HEK293 (cell line): ENCODE measurements at regions not wholly inside any gene's neighbourhood (a gene's known extent, or its start where the extent isn't known, plus 50 kb on each side); places are given as distances from the start of the nearest gene placed in this dataset.

Source experiments
- CTCF ChIA-PET: fragments of 350-600 bp; formaldehyde crosslinking; extraction: SDS; loops from one replicate; lab custom pipeline; 2021; ENCODE audit warnings: antibody characterized with exemption; lab: Yijun Ruan, JAX
- POLR2A ChIA-PET: fragments of 300-600 bp; formaldehyde crosslinking; extraction: SDS; loops from one replicate; lab custom pipeline; 2020; ENCODE audit warnings: antibody characterized with exemption, inconsistent platforms; lab: Yijun Ruan, JAX
- H3K27ac ChIP-seq: fragments of 200-500 bp; sonication (Bioruptor generic); 2 replicates; pipeline ENCODE4 v1.5.1; 2014; ENCODE audit warnings: low read depth, low read length, control low read depth, inconsistent platforms; ENCODE audit errors: extremely low read depth
- H3K36me3 ChIP-seq, 2 experiments: fragments of 200-500 bp in 1 of 2; sonication (Bioruptor generic) in 1 of 2; 1 replicate in 1 of 2; 2 replicates in 1 of 2; pipeline ENCODE4 v1.5.1; 2014 to 2017; ENCODE audit warnings: inconsistent platforms in 2 of 2, low read length in 2 of 2; ENCODE audit not compliant: control insufficient read depth in 2 of 2, insufficient read depth in 1 of 2
- H3K4me1 ChIP-seq: fragments of 200-500 bp; sonication (Bioruptor generic); 2 replicates; pipeline ENCODE4 v1.5.1; 2014; ENCODE audit warnings: mild to moderate bottlenecking, low read length, inconsistent platforms; ENCODE audit not compliant: control insufficient read depth, insufficient read depth
- H3K4me3 ChIP-seq: 2 replicates; pipeline ENCODE4 v1.5.1; 2011; ENCODE audit warnings: low read depth, mild to moderate bottlenecking, control low read depth, low read length, moderate library complexity
- H3K9me3 ChIP-seq: fragments of 200-500 bp; sonication (Bioruptor generic); 2 replicates; pipeline ENCODE4 v1.5.1; 2014; ENCODE audit warnings: low read depth, low read length, inconsistent platforms; ENCODE audit not compliant: control insufficient read depth, insufficient read depth
- BCL6B ChIP-seq: fragments of 450-650 bp; formaldehyde crosslinking; IDR thresholded peaks from 2 replicates; pipeline ENCODE4 v1.5.1; 2017; ENCODE audit warnings: missing biosample characterization, missing genetic modification characterization
- HOXD13 ChIP-seq: sonication (generic); formaldehyde crosslinking; IDR thresholded peaks from 2 replicates; pipeline ENCODE4 v1.8.0; 2022; ENCODE audit warnings: missing genetic modification reagents, borderline replicate concordance
- PRDM6 ChIP-seq: fragments of 450-650 bp; formaldehyde crosslinking; IDR thresholded peaks from 2 replicates; pipeline ENCODE4 v1.5.1; 2017; ENCODE audit warnings: missing biosample characterization, missing genetic modification characterization
- TRIM28 ChIP-seq: IDR thresholded peaks from 2 replicates; pipeline ENCODE4 v1.6.1; 2011; ENCODE audit warnings: low read length, control low read depth, borderline replicate concordance
- ZBTB11 ChIP-seq: fragments of 450-650 bp; formaldehyde crosslinking; conservative IDR thresholded peaks from 2 replicates; pipeline ENCODE4 v1.5.1; 2016; ENCODE audit warnings: low read depth, missing biosample characterization, missing genetic modification characterization
- ZBTB44 ChIP-seq: fragments of 450-650 bp; IDR thresholded peaks from 2 replicates; pipeline ENCODE4 v1.5.1; 2018; ENCODE audit warnings: missing biosample characterization, mild to moderate bottlenecking, missing genetic modification characterization
- ZEB2 ChIP-seq: fragments of 450-650 bp; formaldehyde crosslinking; IDR thresholded peaks from 2 replicates; pipeline ENCODE4 v1.5.1; 2016; ENCODE audit warnings: missing biosample characterization, missing genetic modification characterization
- ZNF133 ChIP-seq: fragments of 450-650 bp; formaldehyde crosslinking; IDR thresholded peaks from 2 replicates; pipeline ENCODE4 v1.5.1; 2016; ENCODE audit warnings: missing biosample characterization, missing genetic modification characterization
- ZNF140 ChIP-seq: fragments of 450-650 bp; formaldehyde crosslinking; IDR thresholded peaks from 2 replicates; pipeline ENCODE4 v1.5.1; 2016; ENCODE audit warnings: missing biosample characterization, missing genetic modification characterization
- ZNF280D ChIP-seq: fragments of 450-650 bp; formaldehyde crosslinking; IDR thresholded peaks from 2 replicates; pipeline ENCODE4 v1.5.1; 2016; ENCODE audit warnings: missing biosample characterization, missing genetic modification characterization
- ZNF302 ChIP-seq: fragments of 450-650 bp; formaldehyde crosslinking; IDR thresholded peaks from 2 replicates; pipeline ENCODE4 v1.5.1; 2016; ENCODE audit warnings: missing biosample characterization, missing genetic modification characterization, low read depth
- ZNF350 ChIP-seq: fragments of 450-650 bp; formaldehyde crosslinking; IDR thresholded peaks from 2 replicates; pipeline ENCODE4 v1.5.0; 2017; ENCODE audit warnings: missing biosample characterization, mild to moderate bottlenecking, missing genetic modification characterization
- ZNF433 ChIP-seq: fragments of 450-650 bp; formaldehyde crosslinking; IDR thresholded peaks from 2 replicates; pipeline ENCODE4 v1.5.1; 2016; ENCODE audit warnings: missing biosample characterization, missing genetic modification characterization, low read depth
- ZNF518A ChIP-seq: fragments of 450-650 bp; formaldehyde crosslinking; conservative IDR thresholded peaks from 2 replicates; pipeline ENCODE4 v1.5.1; 2016; ENCODE audit warnings: low read depth, missing biosample characterization, missing genetic modification characterization
- ZNF629 ChIP-seq: fragments of 450-650 bp; formaldehyde crosslinking; IDR thresholded peaks from 2 replicates; pipeline ENCODE4 v1.5.1; 2017; ENCODE audit warnings: missing biosample characterization, missing genetic modification characterization
- ZNF660 ChIP-seq: fragments of 450-650 bp; IDR thresholded peaks from 2 replicates; pipeline ENCODE4 v1.5.1; 2018; ENCODE audit warnings: missing biosample characterization, mild to moderate bottlenecking, missing genetic modification characterization
- ZNF692 ChIP-seq: fragments of 450-650 bp; formaldehyde crosslinking; IDR thresholded peaks from 2 replicates; pipeline ENCODE4 v1.5.1; 2016; ENCODE audit warnings: missing biosample characterization, missing genetic modification characterization
- ZNF785 ChIP-seq: fragments of 450-650 bp; formaldehyde crosslinking; IDR thresholded peaks from 2 replicates; pipeline ENCODE4 v1.5.1; 2016; ENCODE audit warnings: missing biosample characterization, missing genetic modification characterization
- ZNF792 ChIP-seq: fragments of 450-650 bp; formaldehyde crosslinking; IDR thresholded peaks from 2 replicates; pipeline ENCODE4 v1.5.1; 2016; ENCODE audit warnings: missing biosample characterization, missing genetic modification characterization

GRCh38 chr1:87678266-87678665 is 349.6 kb downstream of the LMO4 start:
- TF ChIP-seq ZNF629 (tag by site-specific recombination) (no peak), ZNF518A (tag by site-specific recombination) (no peak), ZNF280D (tag by site-specific recombination) (no peak), ZNF792 (tag by site-specific recombination) (no peak), BCL6B (no peak), PRDM6 (tag by site-specific recombination) (no peak), ZNF133 (tag by site-specific recombination) (no peak), ZNF433 (tag by site-specific recombination) (no peak), ZNF350 (no peak), ZBTB11 (no peak), ZBTB44 (no peak), TRIM28 (no peak), ZNF302 (tag by site-specific recombination) (no peak), ZNF660 (tag by site-specific recombination) (no peak), ZEB2 (tag by site-specific recombination) (no peak), ZNF692 (tag by site-specific recombination) (no peak), ZNF785 (tag by site-specific recombination) (no peak), ZNF140 (no peak), HOXD13 (no peak)
- TF ChIP-seq, all 188 proteins: peak for 0
- POLR2A ChIA-PET: no interaction called here
- Histone ChIP-seq H3K4me3 (no peak overlapping the region), H3K4me1 (no peaks in the 10 kb centered on the region), H3K27ac (no peak overlapping the region), H3K36me3 (no peaks in the 10 kb centered on the region), H3K9me3 (no peaks in the 10 kb centered on the region)
- CTCF ChIA-PET: no interaction called here
